GM18508 (cell line): ENCODE measurements at regions not wholly inside any gene's neighbourhood (a gene's known extent, or its start where the extent isn't known, plus 50 kb on each side); places are given as distances from the start of the nearest gene placed in this dataset.

Source experiments
- ATAC-seq: cut with Tn5 transposase; IDR thresholded peaks from one replicate; pipeline ENCODE4 v1.9.1; 2021; ENCODE audit warnings: moderate number of reproducible peaks; ENCODE audit not compliant: insufficient read depth, unreplicated experiment

DNA sequence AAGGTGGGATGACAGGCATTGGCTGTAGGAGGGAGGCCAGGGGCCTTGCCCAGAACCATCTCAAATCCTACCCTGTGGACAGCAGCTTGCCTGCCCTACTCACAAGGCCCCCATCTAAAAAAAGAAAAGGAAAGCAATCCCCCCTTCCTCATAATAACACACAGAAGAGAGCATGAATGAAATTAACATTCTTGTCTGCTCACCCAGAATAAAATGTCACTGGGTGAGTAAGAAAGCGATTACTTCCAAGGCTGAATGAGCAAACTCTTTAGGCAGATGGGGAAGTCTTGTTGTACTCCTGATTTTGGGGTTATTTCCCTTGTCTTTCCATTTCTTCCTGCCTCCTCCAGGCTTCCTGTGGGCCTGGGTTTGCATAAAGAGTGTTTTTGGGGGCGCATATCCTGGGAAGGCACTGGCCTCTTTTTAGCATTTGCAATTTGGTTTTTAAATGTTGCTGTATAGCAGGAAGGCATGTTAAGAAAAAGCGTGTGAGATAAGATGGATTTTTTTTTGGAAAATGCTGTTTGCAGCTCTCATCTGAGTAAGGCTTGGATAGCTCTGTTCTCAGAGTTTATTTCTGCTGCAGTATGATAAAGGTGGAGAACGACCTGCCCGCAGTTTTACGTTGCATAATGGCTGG lies 248.3 kb upstream of the GATB start:
- no peak for ATAC-seq

DNA sequence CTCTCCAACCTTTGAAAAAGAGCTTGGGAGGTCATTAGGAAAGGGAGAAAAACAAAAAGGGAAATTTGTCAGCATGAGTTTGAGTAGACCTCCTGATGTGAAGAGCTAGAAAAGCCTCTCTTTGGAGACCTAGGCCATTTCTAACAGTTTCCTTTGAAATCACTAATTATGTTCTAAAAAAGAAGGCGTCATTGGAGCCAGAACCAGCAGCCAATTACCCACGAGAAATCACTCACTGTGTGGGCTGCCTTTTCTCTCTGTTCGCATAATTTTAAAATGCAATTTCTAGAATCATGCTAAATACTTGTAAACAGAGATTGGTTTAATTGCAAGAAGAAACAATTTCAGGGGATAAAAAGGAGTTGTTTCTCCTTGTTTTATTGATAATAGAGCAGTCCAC lies 246.3 kb upstream of the GATB start:
- ATAC-seq = no peak

DNA sequence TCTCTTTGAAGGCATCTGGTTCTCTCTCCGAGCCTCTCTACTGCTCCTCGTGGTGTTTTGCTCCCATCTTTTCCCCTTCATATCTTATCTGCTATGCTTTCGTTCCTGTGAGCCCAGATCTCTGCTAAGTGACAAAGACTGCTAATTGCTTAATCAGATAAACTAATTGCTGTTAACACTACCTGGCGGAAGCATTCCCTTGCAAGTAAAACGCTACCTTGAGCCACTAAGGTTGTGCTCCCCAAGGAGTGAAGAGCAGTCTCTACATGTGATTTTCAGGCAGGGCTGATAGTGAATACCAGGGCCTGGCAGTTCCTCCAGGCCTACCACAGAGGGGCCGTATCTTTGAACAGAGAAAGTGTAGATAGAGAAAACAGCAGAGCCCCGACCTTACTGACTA lies 244.0 kb upstream of the GATB start:
- no peak for ATAC-seq

DNA sequence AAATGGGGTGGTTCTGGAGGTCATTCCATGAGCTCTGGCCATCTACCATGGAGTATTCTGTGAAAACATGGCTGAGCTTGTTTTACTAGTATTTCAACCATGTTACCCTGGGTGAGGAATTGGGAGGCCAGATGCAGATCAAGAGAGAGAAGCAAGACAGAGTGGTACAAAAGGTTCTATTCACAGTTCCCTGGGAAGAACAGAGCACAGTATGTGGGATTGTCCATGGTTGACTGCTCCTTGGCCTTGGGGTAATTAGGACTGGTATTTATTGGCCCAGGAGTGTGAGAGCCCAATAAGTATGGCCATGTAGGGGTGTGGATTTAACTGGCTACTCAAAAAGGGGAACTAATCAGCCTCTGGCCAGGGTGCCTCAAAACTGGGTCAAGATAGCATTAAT lies 239.7 kb upstream of the GATB start:
- no peak for ATAC-seq

DNA sequence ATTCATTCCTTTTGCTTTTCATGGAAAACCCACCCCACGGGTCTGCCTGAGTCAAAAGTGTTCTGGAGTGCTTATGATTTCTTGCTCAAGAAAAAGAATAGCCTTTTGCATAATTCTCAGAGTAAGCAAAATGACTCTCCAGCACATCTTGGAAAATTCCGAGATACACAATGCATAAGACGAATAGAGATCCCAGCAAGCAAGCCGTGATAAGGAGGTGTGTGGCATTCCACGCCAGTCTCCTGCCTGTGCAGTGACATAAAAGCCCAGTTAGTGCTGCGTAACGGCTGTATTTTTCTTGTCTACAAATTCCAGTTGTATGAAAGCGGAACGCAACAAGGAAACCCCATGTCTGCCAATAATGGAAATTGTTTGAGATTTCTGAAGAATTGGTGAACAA lies 237.9 kb upstream of the GATB start:
- no peak for ATAC-seq

DNA sequence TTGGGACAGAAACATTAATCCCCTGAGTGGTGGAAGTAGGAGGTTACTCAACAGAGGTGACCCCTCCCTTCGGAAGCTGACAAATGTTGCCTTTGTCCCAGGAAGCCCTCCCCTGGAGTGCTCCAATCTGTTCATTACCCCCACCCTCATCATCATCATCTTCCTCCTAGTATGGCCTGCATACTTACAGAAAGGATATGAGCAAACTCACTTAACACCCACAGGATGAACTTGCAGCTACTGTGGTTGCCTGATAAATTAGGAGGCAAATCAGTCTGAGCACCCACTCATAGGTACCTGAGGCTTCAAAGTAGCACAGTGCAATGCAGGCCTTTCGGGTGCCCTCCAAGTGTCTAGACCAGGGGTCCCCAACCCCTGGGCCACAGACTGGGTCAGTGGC lies 236.7 kb upstream of the GATB start:
- ATAC-seq = no peak

DNA sequence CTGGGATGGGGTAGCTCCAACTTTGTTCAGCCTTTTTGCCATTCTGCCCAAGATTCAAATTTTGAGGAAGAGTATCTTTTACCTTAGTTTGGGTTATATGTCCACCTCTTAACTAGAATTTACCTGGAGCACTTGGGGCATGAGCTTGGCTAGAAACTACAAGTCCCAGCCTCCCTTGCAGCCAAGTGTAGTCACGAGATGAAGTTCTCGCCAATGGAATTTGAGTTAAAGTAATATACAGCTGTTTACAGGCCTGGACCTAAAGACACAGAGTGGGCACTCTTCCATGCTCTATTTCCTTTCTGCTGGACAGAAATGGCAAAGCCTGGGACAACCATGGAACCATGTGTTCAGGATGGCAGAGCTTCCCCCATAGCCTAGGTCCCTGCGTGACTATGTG lies 233.6 kb upstream of the GATB start:
- ATAC-seq = no peak

DNA sequence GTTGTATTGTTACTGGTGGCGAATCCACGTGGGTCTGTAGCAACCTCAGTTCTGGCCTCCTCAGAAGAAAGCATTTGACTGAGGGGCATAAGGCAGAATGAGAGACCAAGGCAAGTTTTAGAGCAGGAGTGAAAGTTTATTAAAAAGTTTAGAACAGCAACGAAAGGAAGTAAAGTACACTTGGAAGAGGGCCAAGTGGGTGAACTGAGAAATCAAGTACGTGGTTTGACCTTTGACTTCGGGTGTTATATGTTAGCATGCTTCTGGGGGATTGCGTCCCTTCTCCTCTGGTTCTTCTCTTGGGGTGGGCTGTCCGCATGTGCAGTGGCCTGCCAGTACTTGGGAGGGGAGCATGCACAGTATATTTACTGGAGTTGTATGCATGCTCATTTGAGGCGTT lies 232.7 kb upstream of the GATB start:
- ATAC-seq = no peak

DNA sequence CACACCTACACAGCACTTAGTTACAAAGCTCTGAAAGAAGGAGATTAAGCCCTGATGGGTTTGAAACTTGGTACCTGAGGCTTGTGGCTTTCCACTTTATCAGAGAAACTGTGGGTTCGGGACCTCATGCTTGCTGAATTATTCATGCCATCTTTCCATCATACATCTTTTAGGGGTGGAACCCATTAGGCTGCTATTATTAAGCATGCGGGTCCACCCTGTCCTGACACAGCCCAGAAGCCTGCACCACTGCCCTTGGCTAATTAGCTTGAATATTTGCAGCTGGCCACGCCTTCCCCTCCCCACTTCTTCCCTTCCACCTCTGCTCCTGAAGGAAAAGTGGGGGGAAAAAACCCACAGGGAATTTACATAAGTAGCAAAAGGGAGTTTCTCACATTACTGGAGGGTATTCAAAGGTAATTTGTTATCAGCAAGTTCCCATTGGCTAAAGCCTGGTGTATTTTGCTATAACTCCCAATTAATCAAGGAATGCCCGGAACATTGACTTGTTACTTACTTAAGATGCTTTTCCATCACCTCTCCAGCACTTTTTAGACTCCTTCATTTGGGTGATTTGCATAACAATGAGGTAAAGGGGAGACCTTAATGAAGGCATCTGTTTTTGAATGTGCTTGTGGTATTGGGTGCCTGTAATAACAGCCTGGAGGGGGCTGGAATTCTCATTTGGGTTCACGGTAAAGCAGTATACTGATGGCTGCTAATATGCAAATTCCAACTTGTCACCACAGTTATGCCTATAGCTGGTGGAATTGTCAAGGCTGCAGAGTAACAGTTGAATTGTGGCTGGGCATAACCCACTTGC lies 231.7 kb upstream of the GATB start:
- ATAC-seq = no peak

DNA sequence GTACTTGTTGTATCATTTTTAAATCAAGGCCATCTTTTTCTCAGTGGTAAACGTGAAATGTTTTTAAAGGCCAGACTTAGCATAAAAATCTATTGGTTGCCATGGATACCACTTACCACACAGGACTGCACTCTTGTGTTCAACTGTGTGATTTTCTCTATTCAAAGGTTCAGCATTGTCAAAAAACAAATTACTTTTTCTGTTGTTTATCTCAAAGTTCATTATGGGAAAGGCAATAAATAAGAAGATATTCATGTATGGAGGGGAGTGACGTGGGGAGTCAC lies 231.0 kb upstream of the GATB start:
- no peak for ATAC-seq

DNA sequence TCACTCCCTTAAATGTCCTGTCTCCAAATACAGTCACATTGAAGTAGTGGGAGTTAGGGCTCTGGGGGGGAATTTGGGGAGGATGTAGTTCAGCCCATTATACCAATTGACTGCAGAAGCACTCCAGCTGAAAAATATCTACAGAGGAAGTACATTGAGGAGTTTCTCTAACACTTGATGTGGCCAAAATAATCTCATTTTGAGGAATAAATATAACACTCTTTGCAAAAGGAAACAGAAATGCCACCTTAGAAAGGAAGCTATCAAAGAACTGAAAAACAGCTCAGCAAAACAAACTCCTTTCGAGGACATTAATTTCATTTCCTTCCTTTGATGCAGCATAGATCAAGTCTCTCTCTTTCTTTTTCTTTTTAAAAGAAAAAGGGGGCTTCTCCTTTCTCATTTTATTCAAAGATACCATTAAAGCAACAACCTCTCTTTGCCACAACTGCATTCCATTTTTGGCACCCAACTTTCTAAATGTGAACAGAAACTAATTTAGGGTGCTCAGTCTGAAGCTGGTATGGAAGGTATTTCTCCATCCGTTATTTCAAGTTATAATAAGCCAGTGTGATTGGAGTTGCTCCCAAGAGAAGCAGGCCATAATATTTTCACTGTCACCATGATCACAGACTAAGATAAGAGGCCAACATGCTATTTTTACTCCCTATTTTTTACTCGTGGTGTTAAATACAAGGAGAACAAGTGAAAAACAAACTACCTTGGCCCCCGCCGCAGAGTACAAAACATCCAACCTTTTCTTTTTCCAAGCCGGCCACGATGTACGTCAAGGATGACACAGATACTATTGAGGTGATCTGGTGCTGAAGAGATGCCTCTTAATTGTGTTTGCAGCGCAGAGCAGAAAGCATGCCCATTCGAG lies 230.4 kb upstream of the GATB start:
- no peak for ATAC-seq

DNA sequence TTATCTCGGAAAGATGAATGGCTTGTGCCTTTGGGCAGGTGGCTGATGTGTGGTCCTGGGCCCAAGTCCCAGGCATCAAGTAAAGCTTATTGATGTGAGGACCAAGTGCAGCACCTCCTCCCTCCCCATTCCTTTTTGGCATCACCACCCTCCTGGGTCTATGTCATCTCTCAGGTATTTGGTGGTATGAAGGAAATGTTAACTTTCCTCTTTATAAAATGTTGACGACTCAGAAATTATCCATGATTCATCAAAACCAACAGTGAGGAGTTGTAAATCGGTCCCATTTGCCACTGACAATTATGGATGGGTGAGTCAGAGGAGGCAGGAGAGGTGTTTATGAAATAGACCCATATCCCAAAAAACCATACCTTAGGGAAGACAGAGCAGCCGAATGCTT lies 229.4 kb upstream of the GATB start:
- no peak for ATAC-seq

DNA sequence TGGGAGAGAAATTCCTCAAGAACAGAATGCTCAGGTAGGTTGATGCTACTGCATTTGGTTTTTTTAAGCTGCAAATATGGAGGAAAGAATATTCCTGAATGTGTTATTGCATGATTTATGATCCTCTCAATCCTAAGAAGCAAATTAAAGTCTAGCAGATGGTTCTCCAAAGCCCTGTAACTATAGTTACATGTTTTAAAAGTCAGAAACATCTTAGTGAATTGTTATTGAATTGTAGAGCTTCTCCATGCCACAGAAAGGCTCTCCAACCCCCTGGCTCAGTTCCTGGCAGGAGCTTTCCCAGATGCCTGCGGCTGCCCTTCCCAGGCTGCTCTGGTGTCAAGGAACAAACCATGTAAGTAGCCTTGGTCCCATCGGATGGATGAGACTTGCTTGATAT lies 227.8 kb upstream of the GATB start:
- no peak for ATAC-seq

DNA sequence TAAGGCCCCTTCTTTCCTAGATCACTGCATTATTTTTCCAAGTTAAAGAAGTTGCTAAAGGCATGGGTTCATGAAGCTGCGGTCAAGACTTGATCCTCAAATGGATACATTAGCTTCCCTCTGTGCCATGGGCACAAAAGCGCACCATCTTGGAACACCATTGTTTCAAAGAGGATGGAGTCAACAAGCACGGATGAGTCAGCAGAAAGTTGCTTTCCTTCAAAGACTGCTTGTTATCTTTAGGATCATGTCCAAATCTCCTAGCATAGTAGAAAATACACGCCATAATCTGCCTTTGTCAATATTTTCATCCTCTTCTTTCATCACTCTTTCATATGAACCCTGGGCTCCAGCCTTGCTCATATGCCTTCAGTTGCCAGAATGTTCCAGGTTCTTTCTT lies 226.8 kb upstream of the GATB start:
- no peak for ATAC-seq

DNA sequence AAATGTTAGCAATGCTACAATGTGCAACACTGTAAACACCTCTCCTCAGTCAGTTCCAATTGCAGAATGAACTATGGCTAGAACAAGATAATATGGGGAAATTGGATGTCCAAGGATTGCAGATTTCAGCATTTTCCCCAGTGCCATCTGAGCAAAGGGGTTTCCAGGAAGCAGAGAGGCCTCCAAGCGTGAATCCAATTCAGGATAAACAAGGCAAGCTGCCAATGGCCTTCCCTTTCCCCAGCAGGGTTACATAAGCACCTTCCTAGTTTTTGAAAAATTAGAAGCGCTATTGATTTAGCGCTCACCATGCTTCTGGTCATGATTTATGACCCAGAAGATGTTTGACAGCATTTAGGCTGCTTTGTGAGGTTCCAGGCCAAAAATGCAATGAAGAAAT lies 223.0 kb upstream of the GATB start:
- no peak for ATAC-seq

DNA sequence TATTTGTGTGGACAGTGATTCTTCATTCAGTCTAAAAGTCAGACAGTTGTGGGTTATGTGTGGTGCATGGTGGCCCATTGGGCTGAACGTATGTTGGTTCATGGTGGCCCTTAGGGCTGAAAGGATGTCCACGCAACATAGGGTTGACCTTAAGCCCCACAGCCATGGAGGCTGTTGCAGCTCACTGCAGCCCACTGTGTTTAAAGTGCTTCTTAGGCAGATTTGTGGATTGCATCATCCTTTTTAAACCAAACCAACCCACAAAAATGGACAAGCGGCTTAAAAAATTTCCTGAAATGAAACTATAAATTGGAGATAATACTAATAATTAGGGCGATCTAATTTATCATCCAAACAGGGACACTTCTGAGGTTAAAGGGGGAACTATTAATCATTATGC lies 219.0 kb upstream of the GATB start:
- ATAC-seq = no peak

DNA sequence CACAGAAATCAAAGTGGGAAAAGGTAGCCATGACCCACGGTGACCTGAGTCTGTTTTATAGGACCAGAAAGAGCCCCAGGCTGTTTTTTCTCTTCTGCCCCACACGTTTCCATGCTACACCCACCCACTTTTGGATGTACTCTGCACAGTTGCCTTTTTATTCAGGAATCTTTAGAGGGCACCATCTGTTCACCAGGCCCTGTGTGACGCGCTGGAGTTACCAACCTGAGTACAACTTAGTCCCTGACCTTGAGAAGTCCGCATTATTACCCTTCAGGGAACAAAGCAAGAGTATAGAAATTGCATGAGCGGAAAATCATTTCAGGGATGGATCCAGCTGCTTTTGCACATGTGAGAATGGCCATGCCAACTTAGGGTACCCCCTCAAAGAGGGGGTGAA lies 207.8 kb upstream of the GATB start:
- ATAC-seq = no peak

DNA sequence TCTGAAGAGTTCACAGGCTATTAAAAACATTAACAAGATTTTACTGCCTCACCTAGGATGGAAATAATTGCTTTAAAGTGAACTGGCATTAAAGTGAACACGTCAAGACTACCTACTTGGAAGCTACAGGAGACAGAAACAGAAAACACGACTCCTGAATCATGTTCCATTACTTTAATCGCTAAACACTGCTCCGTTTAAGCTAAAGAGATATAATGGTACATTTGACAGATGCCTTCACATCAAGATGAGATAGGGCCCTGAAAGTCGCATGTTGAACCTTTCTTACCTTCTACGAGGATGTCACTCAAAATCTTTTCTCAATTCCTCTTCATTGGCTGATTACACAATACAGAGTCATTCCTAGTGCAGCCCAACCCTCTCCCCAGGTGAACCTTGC lies 206.3 kb upstream of the GATB start:
- no peak for ATAC-seq

DNA sequence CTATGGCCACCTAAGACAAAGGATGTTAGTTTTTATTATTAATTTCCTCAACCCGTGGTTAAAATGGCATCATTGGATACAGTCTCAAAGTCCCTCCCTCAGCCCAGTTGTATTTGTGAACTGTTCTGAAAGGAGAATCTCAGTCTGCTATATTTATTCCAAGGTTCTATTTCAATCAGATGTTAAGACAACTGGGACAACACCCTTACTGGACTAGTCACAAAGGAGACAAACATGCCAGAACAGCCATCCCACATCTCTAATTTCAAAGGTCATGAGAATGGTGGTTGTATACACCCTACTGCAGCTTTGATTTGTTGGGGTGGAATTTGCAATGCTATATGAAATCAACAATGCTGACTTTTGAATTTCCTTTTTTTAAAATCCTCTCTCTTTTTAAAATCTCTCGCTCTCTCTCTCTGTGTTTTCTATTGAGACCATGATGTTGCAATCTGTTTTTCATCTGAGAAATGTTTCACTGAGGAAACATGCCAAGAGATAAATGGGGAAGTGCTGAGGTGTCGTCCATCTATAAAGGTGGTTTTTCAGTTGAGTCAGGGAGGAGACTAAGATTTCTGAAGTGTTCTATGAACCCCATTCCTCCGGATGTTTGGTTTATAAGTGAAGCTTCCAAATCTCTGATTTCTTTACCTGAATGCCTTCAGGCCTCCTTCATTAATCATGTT lies 201.5 kb upstream of the GATB start:
- ATAC-seq = no peak

DNA sequence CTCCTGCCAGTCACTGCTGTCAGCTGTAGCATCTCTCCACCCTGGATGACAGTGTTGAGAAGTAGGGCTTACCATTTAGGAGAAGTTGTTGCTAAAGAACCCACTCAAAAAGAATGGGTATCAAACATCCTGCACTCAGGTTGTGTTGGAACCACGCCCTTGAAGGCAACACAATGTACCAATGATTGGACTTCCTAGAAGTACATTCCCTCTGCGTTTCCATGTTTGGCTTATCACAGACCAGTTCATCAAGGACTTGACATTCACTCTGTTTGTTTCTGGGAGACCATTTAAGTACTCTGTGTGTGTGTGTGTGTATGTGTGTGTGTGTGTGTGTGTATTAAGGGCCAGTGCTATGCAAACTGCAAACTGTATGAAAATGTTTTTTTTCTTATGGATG lies 200.6 kb upstream of the GATB start:
- ATAC-seq = no peak
